GM21576 (cell line): ENCODE measurements at regions not wholly inside any gene's neighbourhood (a gene's known extent, or its start where the extent isn't known, plus 50 kb on each side); places are given as distances from the start of the nearest gene placed in this dataset.

Source experiments
- ATAC-seq: cut with Tn5 transposase; IDR thresholded peaks from one replicate; pipeline ENCODE4 v1.9.1; 2021; ENCODE audit warnings: mild to moderate bottlenecking, moderate library complexity; ENCODE audit not compliant: unreplicated experiment

DNA sequence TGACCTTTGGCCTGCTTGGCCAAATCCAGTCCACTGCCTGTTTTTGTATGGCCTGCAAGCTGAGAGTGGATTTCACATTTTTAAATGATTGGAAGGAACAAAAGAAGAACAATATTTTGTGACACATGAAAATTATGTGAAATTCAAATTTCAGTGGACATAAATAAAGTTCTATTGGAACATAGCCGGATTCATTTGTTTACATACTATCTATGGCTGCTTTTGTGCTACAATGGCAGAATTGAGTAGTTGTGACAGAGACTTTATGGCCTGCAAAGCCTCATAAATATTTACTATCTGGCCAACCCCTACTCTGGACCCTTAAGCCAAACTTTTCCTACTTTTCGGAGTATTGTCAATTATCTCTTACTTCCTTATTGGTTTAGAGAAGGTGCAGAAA lies 66.6 kb upstream of the IPO9 start:
- ATAC-seq: no peak

DNA sequence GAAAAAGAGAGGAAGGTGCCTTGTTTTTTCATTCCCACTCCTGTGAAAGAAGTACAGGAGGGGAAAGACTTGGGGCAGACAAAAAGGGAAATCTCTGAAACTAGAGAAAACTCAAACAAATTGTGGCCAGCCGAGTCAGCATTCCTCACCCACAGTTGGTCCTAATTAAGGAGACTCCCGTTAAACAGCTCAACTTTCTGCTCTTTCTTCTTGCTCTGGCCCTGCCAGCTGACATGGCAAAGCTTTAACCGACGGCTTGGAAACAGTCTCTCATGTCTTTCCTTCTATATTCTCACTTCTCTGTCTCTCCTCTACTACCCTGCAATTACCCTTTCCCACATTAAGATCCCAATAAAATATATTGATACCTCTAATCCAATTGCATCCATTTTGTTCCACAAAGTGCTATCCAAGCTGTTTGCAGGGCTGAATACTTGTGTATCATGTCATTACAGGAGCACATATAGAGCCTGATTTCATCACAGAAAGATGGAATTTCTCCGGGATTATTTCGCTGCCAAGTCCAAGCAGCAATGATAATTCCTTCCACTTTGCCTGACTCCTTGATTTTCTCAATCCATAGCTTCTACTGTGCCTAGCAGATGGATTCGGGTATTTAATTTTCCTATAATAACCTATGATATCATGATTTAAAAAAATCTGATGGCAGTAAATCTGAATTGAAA lies 65.4 kb upstream of the IPO9 start:
- ATAC-seq: no peak

- no peak for ATAC-seq
These were observed 64.8 kb upstream of the IPO9 start for GRCh38 chr1:201764166-201764565.

GRCh38 chr1:201764579-201764978 lies 64.4 kb upstream of the IPO9 start:
- no peak for ATAC-seq

- ATAC-seq: no peak
These were observed 62.7 kb upstream of the IPO9 start for GRCh38 chr1:201766131-201766866.

DNA sequence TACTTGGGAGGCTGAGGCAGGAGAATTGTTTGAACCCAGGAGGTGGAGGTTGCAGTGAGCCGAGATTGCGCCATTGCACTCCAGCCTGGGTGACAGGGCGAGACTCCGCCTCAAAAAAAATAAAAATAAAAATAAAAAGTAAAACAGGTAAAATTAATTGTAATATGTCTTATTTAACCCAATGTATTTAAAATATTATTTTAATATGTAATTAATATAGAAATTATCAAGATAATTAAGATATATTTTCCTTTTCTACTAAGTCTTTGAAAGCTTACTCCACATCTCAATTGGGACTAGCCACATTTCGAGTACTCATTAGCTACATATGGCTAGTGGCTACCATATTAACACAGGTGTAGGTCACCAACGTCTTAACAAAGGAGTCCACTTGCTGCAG lies 61.6 kb upstream of the IPO9 start:
- no peak for ATAC-seq

- ATAC-seq: no peak
These were observed 59.9 kb upstream of the IPO9 start for GRCh38 chr1:201769072-201769471.

GRCh38 chr1:201769966-201770365 lies 59.0 kb upstream of the IPO9 start:
- ATAC-seq: no peak

DNA sequence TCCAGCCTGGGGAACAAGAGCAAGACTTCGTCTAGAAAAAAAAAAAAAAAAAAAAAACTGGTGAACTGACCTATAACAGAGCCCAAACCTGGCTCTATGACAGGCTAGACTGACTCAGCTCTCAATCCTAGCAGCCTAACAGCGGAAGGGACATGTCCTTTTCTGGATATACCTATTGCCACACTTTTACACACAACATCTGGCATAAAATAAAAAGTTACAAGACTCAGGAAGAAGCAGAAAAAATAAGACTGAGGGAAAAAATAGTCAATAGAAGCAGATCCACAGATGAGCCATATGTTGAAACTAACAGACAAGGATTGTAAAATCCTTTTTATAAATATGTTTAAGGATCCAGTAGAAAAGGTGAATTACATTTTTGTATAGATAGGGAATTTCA lies 57.5 kb upstream of the IPO9 start:
- ATAC-seq: no peak

- ATAC-seq: no peak
These were observed 56.8 kb upstream of the IPO9 start for GRCh38 chr1:201772178-201772577.

DNA sequence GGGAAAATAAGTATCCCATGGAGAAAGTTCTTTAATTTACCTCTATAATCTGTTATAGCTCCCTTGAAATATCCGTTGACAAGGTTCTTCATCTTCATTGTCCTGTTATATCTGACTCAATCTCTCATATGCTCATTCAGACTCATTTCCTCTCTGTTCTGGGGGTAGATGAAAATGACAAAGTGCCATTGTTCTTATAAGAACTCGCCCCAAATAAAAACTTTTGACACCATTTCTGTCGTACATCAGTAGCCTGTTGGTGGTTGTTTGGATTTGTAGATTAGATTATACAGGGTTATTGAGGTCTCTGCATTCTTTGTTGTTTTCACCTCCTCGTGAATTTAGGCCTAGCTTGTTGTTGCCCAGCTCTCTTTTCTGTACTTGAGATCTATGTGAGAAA lies 55.2 kb upstream of the IPO9 start:
- no peak for ATAC-seq

DNA sequence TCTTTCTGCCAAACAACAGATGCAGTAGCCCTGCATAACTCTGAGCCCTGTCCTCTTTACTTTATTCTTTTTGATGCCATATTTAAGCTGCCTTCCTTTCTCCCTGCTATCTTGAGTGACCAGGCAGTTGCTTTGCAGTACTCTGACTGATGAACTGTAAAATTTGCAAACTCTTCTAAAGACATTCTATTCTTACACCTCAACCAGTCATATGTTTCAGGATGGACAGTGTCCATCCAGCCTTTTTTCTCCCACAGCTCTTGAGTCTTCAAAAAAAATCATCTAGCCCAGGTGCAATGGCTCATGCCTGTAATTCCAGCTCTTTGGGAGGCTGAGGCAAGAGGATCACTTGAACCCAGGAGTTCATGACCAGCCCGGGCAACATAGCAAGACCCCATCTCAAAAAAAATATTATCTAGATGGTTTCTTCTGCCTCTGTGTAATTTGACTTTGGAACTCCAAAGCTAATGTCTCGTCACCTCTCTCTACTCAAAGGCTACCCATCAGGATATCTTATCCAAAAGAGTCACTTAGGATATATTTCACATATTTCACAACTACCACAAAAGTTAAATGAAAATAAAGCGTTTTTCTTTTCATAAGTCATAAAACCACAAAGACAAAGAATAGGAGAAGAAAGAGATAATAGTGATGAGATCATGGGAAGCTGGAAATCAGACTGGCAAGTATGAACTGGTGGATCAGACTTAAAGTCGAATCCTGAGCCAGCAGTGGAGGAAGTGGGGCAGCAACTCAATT lies 54.6 kb upstream of the IPO9 start:
- no peak for ATAC-seq

DNA sequence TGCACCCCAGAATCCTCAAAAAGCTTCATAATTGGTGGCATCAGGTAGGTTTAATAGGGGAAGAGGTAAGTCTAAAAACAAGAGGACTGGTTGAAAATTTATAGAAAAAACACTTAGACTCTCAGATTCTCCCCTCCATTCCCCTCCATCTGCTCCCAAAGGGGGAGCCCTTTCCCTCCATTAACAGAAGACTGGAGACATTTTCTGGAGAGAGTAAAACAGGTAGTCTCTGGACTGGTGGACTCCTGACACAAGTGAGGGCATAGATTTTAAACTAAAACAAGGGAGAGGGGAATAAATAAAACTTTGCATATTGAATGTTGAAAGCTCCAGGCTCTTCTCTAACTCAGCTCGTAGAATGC lies 54.0 kb upstream of the IPO9 start:
- no peak for ATAC-seq

DNA sequence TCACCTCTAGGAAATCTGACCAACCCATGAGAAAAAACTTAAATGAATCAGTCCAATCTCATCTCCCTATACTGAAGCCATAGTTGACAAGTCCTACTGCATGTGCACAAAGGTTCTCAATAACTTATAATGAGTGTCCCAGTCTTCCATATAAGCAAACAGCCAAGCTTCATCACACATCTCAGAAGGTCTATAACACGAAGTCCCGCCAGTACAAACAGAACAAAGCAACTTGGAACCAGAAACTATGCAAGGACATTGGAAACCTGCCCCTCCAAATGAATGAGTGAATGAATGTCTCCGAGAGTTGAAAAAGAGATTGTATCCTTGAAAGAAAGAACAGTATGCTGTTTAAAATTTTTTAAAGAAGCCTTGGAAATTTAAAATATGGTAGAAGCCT lies 53.6 kb upstream of the IPO9 start:
- ATAC-seq: no peak

DNA sequence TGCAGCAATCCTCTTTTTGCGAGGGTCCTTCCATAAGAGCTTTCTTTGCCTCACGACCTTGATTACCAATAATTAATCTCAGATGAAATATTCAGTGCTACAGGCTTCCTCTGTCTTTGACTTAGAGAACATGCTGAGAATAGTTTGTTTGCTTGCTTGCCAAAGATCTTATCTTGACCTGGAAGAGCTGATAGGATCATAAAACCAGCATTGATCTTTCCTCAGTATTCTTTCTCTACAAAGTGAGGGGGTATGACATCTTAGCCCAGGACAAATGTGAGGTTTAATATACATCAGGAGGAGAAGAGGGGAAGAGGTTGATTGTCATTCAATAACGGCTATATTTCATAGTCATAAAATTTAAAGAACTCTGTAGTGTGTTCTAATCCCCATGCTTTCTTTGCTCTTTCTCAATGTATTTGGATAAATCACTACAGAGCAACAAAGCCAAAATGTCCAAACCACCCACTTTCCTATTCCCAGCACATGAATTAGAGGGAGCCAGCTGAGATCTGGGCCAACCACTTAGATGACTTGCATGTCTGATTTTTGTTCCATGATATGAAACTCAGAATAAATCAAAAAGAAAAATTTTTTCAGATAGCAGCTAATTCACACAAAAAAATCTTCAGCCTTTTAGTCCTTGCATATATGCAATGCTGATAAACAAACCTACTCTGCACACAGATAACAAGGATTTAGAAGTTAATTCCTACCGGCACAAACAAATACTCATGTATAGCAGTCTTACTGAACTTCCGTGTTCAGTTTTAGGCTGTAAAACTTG lies 50.5 kb upstream of the IPO9 start:
- ATAC-seq: no peak
